ENCODE measurements at regions not wholly inside any gene's neighbourhood (a gene's known extent, or its start where the extent isn't known, plus 50 kb on each side); places are given as distances from the start of the nearest gene placed in this dataset.

- DNase-seq (ENCODE audit: low read depth, low spot score): no peak
- TF ChIP-seq SIN3A (IDR thresholded peaks at IDR 0.05; ENCODE audit: borderline replicate concordance, insufficient read depth, low read depth, low read length): no peak
- TF ChIP-seq POLR2AphosphoS5 (IDR thresholded peaks at IDR 0.05; ENCODE audit: low read depth, low read length): no peak
- TF ChIP-seq CTCF (IDR thresholded peaks at IDR 0.05): no peak
- TF ChIP-seq TCF7L2 (IDR thresholded peaks at IDR 0.05; ENCODE audit: low read depth, low read length): no peak
- TF ChIP-seq REST (IDR thresholded peaks at IDR 0.05; ENCODE audit: insufficient read depth in 1 of 2, low read depth in 2 of 2, low read length in 1 of 2): no peak
- no TSS peak for BruUV-seq (replicated peaks)
- Histone ChIP-seq H3K27ac (ENCODE audit: low read length) (no peak overlapping the region), H3K36me3 (ENCODE audit: control insufficient read depth, insufficient read depth, low read length) (no peaks in the 10 kb centered on the region), H3K4me3 (ENCODE audit: low read depth in 2 of 2, low read length in 2 of 2) (no peak overlapping the region), H3K27me3 (ENCODE audit: control insufficient read depth, insufficient read depth, low read length) (no peaks in the 10 kb centered on the region), H3K4me1 (ENCODE audit: control insufficient read depth, insufficient read depth, low read length) (no peaks in the 10 kb centered on the region), H3K9me3 (ENCODE audit: control insufficient read depth, insufficient read depth, low read depth, low read length) (no peaks in the 10 kb centered on the region)
- intact Hi-C loops (cut with micrococcal nuclease; ENCODE audit: unreplicated experiment) (no loop called here), in situ Hi-C loops (cut with HindIII; ENCODE audit: low pct_unique_long_range_greater_than_20kb, low sequenced_read_pairs) (no loop called here)
- ChIA-PET CTCF (no interaction called here), POLR2A (no interaction called here)
- ATAC-seq: no peak
These were observed 236.1 kb downstream of the FSCB start for GRCh38 chr14:44271006-44271405.

- H3K27ac ChIP-seq (ENCODE audit: low read length): no peak overlapping the region
- no TSS peak for BruUV-seq (replicated peaks)
- in situ Hi-C loops (cut with HindIII; ENCODE audit: low pct_unique_long_range_greater_than_20kb, low sequenced_read_pairs): no loop called here
- TF ChIP-seq CTCF (IDR thresholded peaks at IDR 0.05) (no peak), REST (IDR thresholded peaks at IDR 0.05; ENCODE audit: insufficient read depth in 1 of 2, low read depth in 2 of 2, low read length in 1 of 2) (no peak), SIN3A (IDR thresholded peaks at IDR 0.05; ENCODE audit: borderline replicate concordance, insufficient read depth, low read depth, low read length) (no peak), TCF7L2 (IDR thresholded peaks at IDR 0.05; ENCODE audit: low read depth, low read length) (no peak), POLR2AphosphoS5 (IDR thresholded peaks at IDR 0.05; ENCODE audit: low read depth, low read length) (no peak)
- no peaks in the 10 kb centered on the region for H3K27me3 ChIP-seq (ENCODE audit: control insufficient read depth, insufficient read depth, low read length)
- DNase-seq (ENCODE audit: low read depth, low spot score) (no peak), ATAC-seq (no peak)
- ChIA-PET POLR2A (no interaction called here), CTCF (no interaction called here)
- H3K9me3 ChIP-seq (ENCODE audit: control insufficient read depth, insufficient read depth, low read depth, low read length): no peaks in the 10 kb centered on the region
- H3K36me3 ChIP-seq (ENCODE audit: control insufficient read depth, insufficient read depth, low read length): no peaks in the 10 kb centered on the region
- intact Hi-C loops (cut with micrococcal nuclease; ENCODE audit: unreplicated experiment): no loop called here
- no peak overlapping the region for H3K4me3 ChIP-seq (ENCODE audit: low read depth in 2 of 2, low read length in 2 of 2)
- H3K4me1 ChIP-seq (ENCODE audit: control insufficient read depth, insufficient read depth, low read length): no peaks in the 10 kb centered on the region
These were observed 241.8 kb downstream of the FSCB start for GRCh38 chr14:44265246-44265645.

All from Panc1 (cell line).